HepG2 (cell line): ENCODE measurements at regions not wholly inside any gene's neighbourhood (a gene's known extent, or its start where the extent isn't known, plus 50 kb on each side); places are given as distances from the start of the nearest gene placed in this dataset.

Experiments
- ATAC-seq: fragments of 200-7000 bp; cut with Tn5 transposase; 3 replicates; pipeline ENCODE4 v1.9.1; 2020; ENCODE audit warnings: mild to moderate bottlenecking, moderate library complexity
- BruUV-seq: library from RNA; stranded (reverse); fragments of 400-500 nt; replicated peaks from 2 replicates; lab custom pipeline; 2021; lab: Mats Ljungman, UMichigan
- CTCF ChIA-PET: fragments of 300-600 bp; formaldehyde crosslinking; extraction: SDS; loops from one replicate; lab custom pipeline; 2021; ENCODE audit warnings: low total read pairs, inconsistent platforms, low intra/inter-chr PET ratio; lab: Yijun Ruan, JAX
- POLR2A ChIA-PET: fragments of 350-600 bp; sonication (Branson Sonifier 250); formaldehyde crosslinking; loops from one replicate; lab custom pipeline; 2020; ENCODE audit warnings: antibody characterized with exemption, inconsistent platforms; lab: Yijun Ruan, JAX
- DNase-seq: peaks from one replicate; pipeline ENCODE4 v3.0.0-alpha.2; 2015; ENCODE audit warnings: low spot score
- FAIRE-seq: peaks from 3 replicates; lab custom pipeline; 2011; peaks lifted over from hg19 to GRCh38; lab: Jason Lieb, UNC
- H2AFZ ChIP-seq: one replicate; pipeline ENCODE4 v1.6.1; 2011; ENCODE audit warnings: low read length, inconsistent platforms
- H3K27ac ChIP-seq: fragments of 300-600 bp; 3 replicates; pipeline ENCODE4 v1.8.0; 2011; ENCODE audit warnings: mixed run types, mild to moderate bottlenecking, mixed read lengths, low read length, inconsistent platforms; ENCODE audit not compliant: insufficient read depth; ENCODE audit errors: extremely low read length
- H3K27me3 ChIP-seq, 2 experiments: fragments of 200-600 bp in 1 of 2; 2 replicates in 1 of 2; 3 replicates in 1 of 2; pipeline versions ENCODE4 v1.6.0 to v1.8.0; 2011; ENCODE audit warnings: low read length in 2 of 2, mild to moderate bottlenecking in 2 of 2, moderate library complexity in 2 of 2, inconsistent platforms in 1 of 2; ENCODE audit not compliant: insufficient read depth in 2 of 2, control insufficient read depth in 1 of 2
- H3K36me3 ChIP-seq, 2 experiments: fragments of 200-600 bp in 1 of 2; replicated peaks in 1 of 2; 2 replicates in 1 of 2; 3 replicates in 1 of 2; pipeline versions ENCODE4 v1.5.1 to v1.8.0; 2011; ENCODE audit warnings: low read length in 2 of 2, inconsistent platforms in 1 of 2; ENCODE audit not compliant: insufficient read depth in 2 of 2, control insufficient read depth in 1 of 2
- H3K4me1 ChIP-seq: 2 replicates; pipeline ENCODE4 v1.5.1; 2012; ENCODE audit warnings: low read length, inconsistent platforms; ENCODE audit not compliant: insufficient read depth
- H3K4me2 ChIP-seq: 2 replicates; pipeline ENCODE4 v1.6.0; 2011; ENCODE audit warnings: low read depth, low read length, inconsistent platforms
- H3K4me3 ChIP-seq, 3 experiments: fragments of 200-600 bp in 1 of 3; sonication (generic), shearing (Covaris generic) in 1 of 3; replicated peaks in 1 of 3; 2 replicates each; pipeline ENCODE4 v1.5.1; 2011 to 2016; ENCODE audit warnings: low read length in 3 of 3, inconsistent platforms in 2 of 3, low read depth in 2 of 3, mild to moderate bottlenecking in 2 of 3, control low read depth in 1 of 3, mixed read lengths in 1 of 3; ENCODE audit not compliant: insufficient read depth in 1 of 3
- H3K79me2 ChIP-seq: one replicate; pipeline ENCODE4 v1.6.1; 2011; ENCODE audit warnings: low read length, inconsistent platforms; ENCODE audit not compliant: insufficient read depth
- H3K9ac ChIP-seq: 2 replicates; pipeline ENCODE4 v1.6.0; 2011; ENCODE audit warnings: mild to moderate bottlenecking, low read depth, low read length, inconsistent platforms; ENCODE audit not compliant: insufficient read depth
- H3K9me3 ChIP-seq: 2 replicates; pipeline ENCODE4 v1.5.1; 2012; ENCODE audit warnings: mild to moderate bottlenecking, low read length
- H4K20me1 ChIP-seq: 2 replicates; pipeline ENCODE4 v1.6.0; 2011; ENCODE audit warnings: inconsistent platforms, mild to moderate bottlenecking, low read length, moderate library complexity; ENCODE audit not compliant: insufficient read depth
- ISL2 ChIP-seq: sonication (generic); formaldehyde crosslinking; IDR thresholded peaks from 2 replicates; pipeline ENCODE4 v1.5.0; 2020; ENCODE audit warnings: missing genetic modification reagents
- STAG1 ChIP-seq: sonication (generic); formaldehyde crosslinking; IDR thresholded peaks from 2 replicates; pipeline ENCODE4 v1.4.0; 2020; ENCODE audit warnings: missing genetic modification reagents
- TSC22D2 ChIP-seq: sonication (generic); formaldehyde crosslinking; IDR thresholded peaks from 2 replicates; pipeline ENCODE4 v1.5.1; 2020; ENCODE audit warnings: missing genetic modification reagents, mild to moderate bottlenecking, borderline replicate concordance
- ZFP62 ChIP-seq: sonication (generic); formaldehyde crosslinking; IDR thresholded peaks from 2 replicates; pipeline ENCODE4 v1.4.0; 2020; ENCODE audit warnings: missing genetic modification reagents
- ZNF691 ChIP-seq: sonication (generic); formaldehyde crosslinking; IDR thresholded peaks from 2 replicates; pipeline ENCODE4 v1.4.0; 2020; ENCODE audit warnings: missing genetic modification reagents, low read depth, mild to moderate bottlenecking, borderline replicate concordance
- ZNF713 ChIP-seq: sonication (generic); formaldehyde crosslinking; IDR thresholded peaks from 2 replicates; pipeline ENCODE4 v1.4.0; 2020; ENCODE audit warnings: mild to moderate bottlenecking, missing genetic modification reagents
- ZNF75D ChIP-seq: sonication (generic); formaldehyde crosslinking; IDR thresholded peaks from 2 replicates; pipeline ENCODE4 v1.8.1; 2023; ENCODE audit warnings: missing genetic modification reagents, mild to moderate bottlenecking, borderline replicate concordance
- WGBS: methylation state at CpG from one replicate; pipeline ENCODE4 v1.1.6; 2017; ENCODE audit warnings: low lambda C conversion rate; 5-methylcytosine and 5-hydroxymethylcytosine counted together
- in situ Hi-C: cut with HindIII; loops from 2 replicates; pipeline ENCODE4 v1.10.0; 2017; ENCODE audit warnings: low pct_unique_long_range_greater_than_20kb; ENCODE audit not compliant: extremely low pct_ligation_motif_present
- intact Hi-C: fragments of 100-400 bp; cut with micrococcal nuclease; formaldehyde crosslinking; loops from one replicate; pipeline ENCODE4 v1.10.0; 2022; ENCODE audit not compliant: unreplicated experiment
- TF ChIP-seq, protein P1 (sequence below): sonication (generic); formaldehyde crosslinking; IDR thresholded peaks from 2 replicates; pipeline ENCODE4 v1.8.0; 2022; ENCODE audit warnings: mild to moderate bottlenecking, missing genetic modification reagents

GRCh38 chr5:131019601-131020315 is 145.3 kb downstream of the HINT1 start:
- 31% methylated on average over 6 of the region's 6 CpGs for WGBS
- H4K20me1 ChIP-seq, result no peaks in the 10 kb centered on the region
- intact Hi-C loops, result no loop called here
- TF ChIP-seq TSC22D2 (no peak), STAG1 (0 out of 2 replicates have a peak, but pooled peaks have one; percentile 3), ZNF691 (CRISPR knock-in tag) (no peak), ZNF713 (CRISPR knock-in tag) (no peak), ISL2 (no peak), ZNF75D (no peak), ZFP62 (no peak)
- TF ChIP-seq, protein P1, sequence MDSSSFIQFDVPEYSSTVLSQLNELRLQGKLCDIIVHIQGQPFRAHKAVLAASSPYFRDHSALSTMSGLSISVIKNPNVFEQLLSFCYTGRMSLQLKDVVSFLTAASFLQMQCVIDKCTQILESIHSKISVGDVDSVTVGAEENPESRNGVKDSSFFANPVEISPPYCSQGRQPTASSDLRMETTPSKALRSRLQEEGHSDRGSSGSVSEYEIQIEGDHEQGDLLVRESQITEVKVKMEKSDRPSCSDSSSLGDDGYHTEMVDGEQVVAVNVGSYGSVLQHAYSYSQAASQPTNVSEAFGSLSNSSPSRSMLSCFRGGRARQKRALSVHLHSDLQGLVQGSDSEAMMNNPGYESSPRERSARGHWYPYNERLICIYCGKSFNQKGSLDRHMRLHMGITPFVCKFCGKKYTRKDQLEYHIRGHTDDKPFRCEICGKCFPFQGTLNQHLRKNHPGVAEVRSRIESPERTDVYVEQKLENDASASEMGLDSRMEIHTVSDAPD (CRISPR knock-in tag), result no peak
- no TSS peak for BruUV-seq
- H3K27ac ChIP-seq, result no peak overlapping the region
- DNase-seq, result no peak
- no peak overlapping the region for H3K9ac ChIP-seq
- in situ Hi-C loops, result no loop called here
- ChIA-PET CTCF (no interaction called here), POLR2A (no interaction called here)
- no peak overlapping the region for H3K4me2 ChIP-seq
- no peak for FAIRE-seq
- no peaks in the 10 kb centered on the region for H3K4me1 ChIP-seq
- H3K79me2 ChIP-seq, result no peaks in the 10 kb centered on the region
- ATAC-seq, result no peak; the same call in 2 of the 3 replicates
- H3K4me3 ChIP-seq, result no peak overlapping the region
- H3K27me3 ChIP-seq, result no peaks in the 10 kb centered on the region
- H3K9me3 ChIP-seq, result no peaks in the 10 kb centered on the region
- H2AFZ ChIP-seq, result no peak overlapping the region
- H3K36me3 ChIP-seq, result no peaks in the 10 kb centered on the region
